ENCODE measurements at regions not wholly inside any gene's neighbourhood (a gene's known extent, or its start where the extent isn't known, plus 50 kb on each side); places are given as distances from the start of the nearest gene placed in this dataset.
"Not testable (repeated sequence)": the region's sequence is repeated elsewhere in the genome, so short reads cannot be mapped to it uniquely, and the experiment has no call there.

- ChIA-PET CTCF (interaction anchor here (1.2 to 4.0 kb wide), 4 partner anchors 12 to 280 kb away, joined by 3 to 20 read pairs (median 4); no protein-coding TSS in a partner anchor), POLR2A (no interaction called here)
- Histone ChIP-seq H3K27me3 (ENCODE audit: insufficient read depth) (no peaks in the 10 kb centered on the region), H4K20me1 (ENCODE audit: insufficient read depth) (no peaks in the 10 kb centered on the region), H3F3A (replicated peaks; ENCODE audit: insufficient read depth) (no peaks in the 10 kb centered on the region), H3K4me1 (ENCODE audit: control insufficient read depth in 1 of 2, insufficient read depth in 2 of 2, low read depth in 1 of 2, low read length in 1 of 2) (peaks cover 0 to 3% of the 10 kb centered on the region in 2 experiments; a peak in 1 of 4 replicates), H3K4me3 (ENCODE audit: low read depth in 2 of 2, low read length in 1 of 2) (no peak overlapping the region), H3K9me3 (no peaks in the 10 kb centered on the region), H3K36me3 (replicated peaks in 1 of 2; ENCODE audit: control insufficient read depth in 1 of 2, insufficient read depth in 2 of 2, low read length in 1 of 2) (no peaks in the 10 kb centered on the region), H2AFZ (ENCODE audit: low read depth) (no peak overlapping the region), H3K4me2 (no peak overlapping the region), H3K9ac (no peak overlapping the region), H3K27ac (ENCODE audit: low read depth in 2 of 2, low read length in 1 of 2) (no peak overlapping the region), H3K9me2 (no peaks in the 10 kb centered on the region), H3K79me2 (ENCODE audit: insufficient read depth) (no peaks in the 10 kb centered on the region)
- 17% methylated on average over 2 of the region's 2 CpGs for WGBS (ENCODE audit: low lambda C conversion rate)
- no peak for TF ChIP-seq GABPA (IDR thresholded peaks at IDR 0.05; ENCODE audit: low read depth)
- no peak for TF ChIP-seq FOXJ3 (CRISPR knock-in tag; IDR thresholded peaks at IDR 0.05)
- no peak for TF ChIP-seq REST (IDR thresholded peaks at IDR 0.05; ENCODE audit: low read depth, low read length)
- no peak for TF ChIP-seq TCF12 (IDR thresholded peaks at IDR 0.05)
- TF ChIP-seq SMC3 (IDR thresholded peaks at IDR 0.05; ENCODE audit: low read depth, low read length): 0 out of 2 replicates have a peak, but pooled peaks have one; percentile 17
- TF ChIP-seq MXI1 (IDR thresholded peaks at IDR 0.05; ENCODE audit: low read depth, low read length): no peak
- TF ChIP-seq RFX5 (IDR thresholded peaks at IDR 0.05; ENCODE audit: low read length): no peak
- TF ChIP-seq NFIC (IDR thresholded peaks at IDR 0.05; ENCODE audit: borderline replicate concordance): no peak
- TF ChIP-seq GATA2 (CRISPR knock-in tag; IDR thresholded peaks at IDR 0.05): no peak
- no peak for TF ChIP-seq USF1 (IDR thresholded peaks at IDR 0.05; ENCODE audit: borderline replicate concordance, low read depth)
- peak; percentile 60 for TF ChIP-seq RAD21 (IDR thresholded peaks at IDR 0.05; ENCODE audit: low read length)
- no peak for TF ChIP-seq RXRA (IDR thresholded peaks at IDR 0.05; ENCODE audit: borderline replicate concordance, low read depth)
- TF ChIP-seq RCOR1 (IDR thresholded peaks at IDR 0.05; ENCODE audit: low read length): no peak
- TF ChIP-seq NRF1 (IDR thresholded peaks at IDR 0.05; ENCODE audit: low read depth, low read length): no peak
- no peak for TF ChIP-seq EZH2phosphoT487 (IDR thresholded peaks at IDR 0.05; ENCODE audit: borderline replicate concordance, low read depth)
- TF ChIP-seq USF2 (IDR thresholded peaks at IDR 0.05; ENCODE audit: borderline replicate concordance, low read depth, low read length): no peak
- TF ChIP-seq PBX3 (IDR thresholded peaks at IDR 0.05): no peak
- peak; percentile 57 for DNase-seq
Measured at GRCh38 chr7:3162289-3162688, 118.6 kb upstream of the CARD11 start.

- H3K4me1 ChIP-seq (ENCODE audit: control insufficient read depth in 1 of 2, insufficient read depth in 2 of 2, low read depth in 1 of 2, low read length in 1 of 2); H3K79me2 ChIP-seq (ENCODE audit: insufficient read depth); H2AFZ ChIP-seq (ENCODE audit: low read depth); H3K9me3 ChIP-seq; H4K20me1 ChIP-seq (ENCODE audit: insufficient read depth); H3F3A ChIP-seq (replicated peaks; ENCODE audit: insufficient read depth); H3K4me2 ChIP-seq; H3K4me3 ChIP-seq (ENCODE audit: low read depth in 2 of 2, low read length in 1 of 2); POLR2A ChIA-PET; H3K36me3 ChIP-seq (replicated peaks in 1 of 2; ENCODE audit: control insufficient read depth in 1 of 2, insufficient read depth in 2 of 2, low read length in 1 of 2); H3K27ac ChIP-seq (ENCODE audit: low read depth in 2 of 2, low read length in 1 of 2); H3K27me3 ChIP-seq (ENCODE audit: insufficient read depth); H3K9me2 ChIP-seq; DNase-seq; H3K9ac ChIP-seq: not testable (repeated sequence)
- WGBS (ENCODE audit: low lambda C conversion rate): 50% methylated on average over 4 of the region's 4 CpGs
- CTCF ChIA-PET: interaction anchor here (0.9 to 4.0 kb wide), 6 partner anchors 8 to 281 kb away, joined by 3 to 20 read pairs (median 4); no protein-coding TSS in a partner anchor
Measured at GRCh38 chr7:3162798-3163197, 119.1 kb upstream of the CARD11 start.
